GM12891 (cell line): ENCODE measurements at regions not wholly inside any gene's neighbourhood (a gene's known extent, or its start where the extent isn't known, plus 50 kb on each side); places are given as distances from the start of the nearest gene placed in this dataset.

Experiments
- POLR2A ChIP-seq: IDR thresholded peaks from 2 replicates; pipeline ENCODE4 v1.6.1; 2011; ENCODE audit warnings: low read depth, low read length, control low read depth
- POLR2AphosphoS5 ChIP-seq: IDR thresholded peaks from 2 replicates; pipeline ENCODE4 v1.6.1; 2011; ENCODE audit warnings: low read depth, low read length, control low read depth

- TF ChIP-seq POLR2A (no peak), POLR2AphosphoS5 (no peak)
These were observed 640.6 kb upstream of the DPPA4 start for GRCh38 chr3:109977897-109978296.
